GM19455 (cell line): ENCODE measurements at regions not wholly inside any gene's neighbourhood (a gene's known extent, or its start where the extent isn't known, plus 50 kb on each side); places are given as distances from the start of the nearest gene placed in this dataset.

Experiments used
- ATAC-seq: cut with Tn5 transposase; IDR thresholded peaks from one replicate; pipeline ENCODE4 v1.9.1; 2021; ENCODE audit not compliant: unreplicated experiment

GRCh38 chr13:109451726-109452125, 334.7 kb downstream of the IRS2 start:
- ATAC-seq = no peak

DNA sequence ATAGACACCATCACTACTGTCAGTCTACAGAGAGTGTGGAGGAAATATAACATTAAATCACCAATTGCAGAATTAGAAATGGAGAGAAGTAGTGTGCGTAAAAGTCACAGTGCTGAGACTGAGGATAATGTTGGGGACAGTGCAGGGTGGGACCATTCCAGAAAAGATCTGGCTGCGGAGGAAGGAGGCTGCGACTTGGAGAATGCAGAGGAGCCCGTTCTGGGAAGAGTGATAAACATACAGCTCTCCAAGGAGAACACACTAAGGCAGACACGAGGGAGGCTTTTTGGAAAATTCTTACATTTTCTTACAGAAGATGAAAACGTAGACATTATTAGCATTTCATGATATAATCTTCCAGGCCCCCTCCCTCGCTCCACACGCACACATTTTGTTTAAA, 337.8 kb downstream of the IRS2 start:
- ATAC-seq = no peak

GRCh38 chr13:109447667-109448066, 338.7 kb downstream of the IRS2 start:
- ATAC-seq = no peak

DNA sequence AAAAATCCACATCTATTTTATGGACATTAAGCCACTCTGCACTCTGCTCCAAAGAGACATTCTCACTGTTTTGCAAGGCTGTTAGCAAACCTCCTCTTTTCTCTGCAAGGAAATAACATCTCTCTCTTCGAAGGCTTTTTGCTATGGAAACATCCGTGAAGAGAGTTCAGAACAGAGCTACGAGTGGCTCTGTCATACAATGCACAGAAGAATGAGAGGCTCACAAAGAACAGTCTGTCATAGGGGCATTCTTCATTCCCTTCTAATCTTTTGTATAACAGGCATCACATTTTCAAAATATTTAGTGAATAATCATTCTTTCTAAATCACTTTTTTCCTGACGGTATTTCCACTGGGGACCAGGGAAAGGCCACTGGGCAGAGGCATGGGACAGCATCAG, 346.1 kb downstream of the IRS2 start:
- no peak for ATAC-seq

DNA sequence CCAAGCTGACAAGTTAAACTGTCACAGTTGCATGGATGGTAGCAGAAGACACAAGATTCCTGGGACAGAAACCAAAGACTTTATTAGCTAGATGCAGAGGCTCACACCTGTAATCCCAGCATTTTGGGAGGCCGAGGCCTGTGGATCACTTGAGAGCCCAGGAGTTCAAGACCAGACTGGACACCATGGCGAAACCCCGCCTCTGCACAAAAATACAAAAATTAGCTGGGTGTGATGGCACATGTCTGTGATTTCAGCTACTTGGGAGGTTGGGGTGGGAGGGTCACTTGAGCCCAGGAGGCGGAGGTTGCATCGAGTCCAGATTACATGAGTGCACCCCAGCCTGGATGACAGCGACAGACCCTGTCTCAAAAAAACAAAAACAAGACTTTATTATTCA, 346.6 kb downstream of the IRS2 start:
- ATAC-seq = no peak

GRCh38 chr13:109436841-109437240, 349.5 kb downstream of the IRS2 start:
- ATAC-seq = no peak

- ATAC-seq = no peak
These were observed 350.2 kb downstream of the IRS2 start for GRCh38 chr13:109436055-109436622.

GRCh38 chr13:109431217-109431616, 355.2 kb downstream of the IRS2 start:
- ATAC-seq = no peak

DNA sequence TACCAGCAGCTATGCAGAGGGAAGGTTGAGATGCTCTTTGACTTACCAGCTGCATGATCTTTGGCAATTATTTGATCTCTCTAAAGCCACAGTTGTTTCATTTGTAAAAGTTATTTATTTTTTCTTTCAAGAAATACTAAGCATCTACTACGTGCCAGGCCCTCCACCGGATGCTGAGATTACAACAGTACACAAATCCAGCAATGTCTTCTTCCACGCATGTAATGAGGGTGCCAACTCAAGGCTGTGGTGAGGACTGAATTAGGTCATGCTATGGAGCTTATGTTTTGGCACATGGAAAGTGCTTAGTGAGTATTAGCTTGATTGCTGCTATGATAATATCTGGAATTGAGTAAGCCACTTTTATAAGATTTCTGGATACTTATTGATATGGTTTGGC, 358.2 kb downstream of the IRS2 start:
- no peak for ATAC-seq

DNA sequence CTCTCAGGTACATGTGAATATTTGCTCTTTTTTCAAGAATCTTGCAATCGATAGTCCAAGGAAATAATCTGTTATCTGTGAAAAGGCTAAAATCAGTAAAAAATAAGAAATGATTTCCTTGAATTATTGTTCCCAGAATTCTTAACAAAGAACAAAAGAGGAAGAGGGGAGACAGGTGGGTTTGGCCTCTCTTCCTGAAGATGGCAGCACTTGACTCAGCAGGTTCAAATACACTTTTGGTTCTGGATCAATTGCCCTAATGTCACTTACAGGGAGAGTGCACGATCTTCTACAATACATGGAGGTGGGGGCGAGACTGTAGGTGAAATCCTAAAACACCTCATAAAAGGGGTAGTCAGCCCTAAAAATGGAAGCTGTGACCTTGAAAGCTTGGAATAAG, 358.7 kb downstream of the IRS2 start:
- no peak for ATAC-seq

DNA sequence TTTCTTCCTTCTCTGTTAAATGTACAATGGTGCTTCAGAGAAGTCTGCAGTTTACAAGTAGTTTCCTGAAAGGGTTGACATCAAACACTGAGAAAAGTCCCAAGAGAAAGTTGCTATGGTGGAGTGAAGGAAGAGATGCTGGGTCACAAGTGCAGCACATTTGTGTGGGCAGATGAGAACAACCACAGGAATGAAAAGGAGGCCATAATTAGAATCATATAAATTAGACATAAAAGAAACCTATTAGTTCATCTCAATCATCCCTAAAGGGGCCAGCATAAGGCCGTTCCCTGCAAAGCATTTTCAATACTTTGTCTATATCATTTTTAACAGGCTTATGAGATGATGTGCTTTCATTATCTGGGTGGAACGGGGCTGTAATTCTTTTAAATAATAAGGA, 359.2 kb downstream of the IRS2 start:
- ATAC-seq = no peak

GRCh38 chr13:109426690-109426990, 359.7 kb downstream of the IRS2 start:
- ATAC-seq = no peak

DNA sequence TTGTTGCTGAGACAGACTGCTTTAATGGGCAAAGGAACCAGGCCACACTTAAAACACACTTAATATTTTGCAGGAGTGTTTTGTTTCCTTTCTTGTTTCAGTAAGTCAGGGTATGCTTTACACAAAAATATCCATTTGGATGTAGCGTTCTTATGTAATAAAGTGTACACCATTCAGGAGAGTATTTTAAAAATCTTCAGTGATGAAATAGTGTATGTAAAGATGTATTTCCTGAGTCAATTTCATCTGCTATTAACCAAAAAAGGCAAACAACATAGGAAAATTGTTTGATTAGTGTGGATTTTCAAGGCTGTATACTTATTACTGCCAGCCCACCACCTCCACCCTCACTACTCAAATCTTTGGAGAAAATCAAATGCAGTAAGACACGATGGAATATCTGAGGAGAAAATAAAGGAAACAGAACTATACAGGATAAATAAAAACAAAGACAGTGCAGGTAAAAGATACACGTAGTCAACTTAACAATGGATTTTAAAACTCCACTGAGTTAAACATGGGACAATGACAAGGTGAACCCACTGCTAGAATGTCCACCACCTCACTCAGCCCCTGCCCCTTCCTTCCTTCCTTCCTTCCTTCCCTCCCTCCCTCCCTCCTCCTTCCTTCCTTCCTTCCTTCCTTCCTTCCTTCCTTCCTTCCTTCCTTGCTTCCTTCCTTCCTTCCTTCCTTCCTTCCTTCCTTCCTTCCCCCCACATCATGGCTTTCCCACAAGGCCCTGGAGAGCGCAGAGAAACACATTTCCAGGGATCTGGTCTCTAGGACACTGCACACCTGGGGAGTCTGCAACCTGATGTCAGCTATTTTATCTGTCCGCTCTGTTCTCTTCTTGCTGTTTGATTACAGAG, 360.3 kb downstream of the IRS2 start:
- no peak for ATAC-seq

- no peak for ATAC-seq
These were observed 364.2 kb downstream of the IRS2 start for GRCh38 chr13:109422161-109422560.

GRCh38 chr13:109419896-109420295, 366.5 kb downstream of the IRS2 start:
- ATAC-seq = no peak

GRCh38 chr13:109418111-109418510, 368.3 kb downstream of the IRS2 start:
- ATAC-seq = no peak

DNA sequence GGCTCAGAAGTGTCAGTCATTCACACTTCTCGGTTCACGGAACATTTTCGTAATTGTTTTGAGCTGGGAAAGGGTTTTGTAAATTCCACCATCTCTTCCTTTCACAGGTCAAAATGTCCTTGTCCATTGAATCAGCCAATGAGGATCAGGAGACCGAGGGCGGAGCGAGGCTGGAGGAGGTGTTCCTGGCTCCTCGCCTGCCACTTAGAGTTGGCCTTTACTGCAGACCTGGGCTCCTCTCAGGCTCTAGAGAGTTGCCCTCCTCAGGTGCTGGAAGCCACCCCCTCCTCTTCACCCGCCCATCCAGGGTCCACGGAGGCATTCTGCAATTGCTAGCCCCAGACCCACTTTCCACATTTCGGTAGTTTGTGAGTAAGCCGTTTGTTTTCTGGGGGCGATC, 370.4 kb downstream of the IRS2 start:
- ATAC-seq = no peak

GRCh38 chr13:109415057-109415456, 371.3 kb downstream of the IRS2 start:
- no peak for ATAC-seq

- no peak for ATAC-seq
These were observed 374.0 kb downstream of the IRS2 start for GRCh38 chr13:109412283-109412901.

- ATAC-seq = no peak
These were observed 375.5 kb downstream of the IRS2 start for GRCh38 chr13:109410868-109411267.

- ATAC-seq = no peak
These were observed 377.6 kb downstream of the IRS2 start for GRCh38 chr13:109408591-109409382.
